WI38 (cell line): ENCODE measurements at regions not wholly inside any gene's neighbourhood (a gene's known extent, or its start where the extent isn't known, plus 50 kb on each side); places are given as distances from the start of the nearest gene placed in this dataset.

ENCODE experiments used
- H3K4me3 ChIP-seq: 2 replicates; pipeline ENCODE4 v1.5.1; 2011; ENCODE audit warnings: low read depth, mild to moderate bottlenecking, control low read depth, low read length
- CTCF ChIP-seq: IDR thresholded peaks from 2 replicates; pipeline ENCODE4 v1.5.1; 2012; ENCODE audit warnings: low read depth, mild to moderate bottlenecking, control low read depth, low read length

- H3K4me3 ChIP-seq = no peak overlapping the region
- no peak for TF ChIP-seq CTCF
These were observed 213.6 kb downstream of the DIO2 start for GRCh38 chr14:79997509-79998208.

GRCh38 chr14:79992407-79993198 lies 218.7 kb downstream of the DIO2 start:
- TF ChIP-seq CTCF = no peak

GRCh38 chr14:79991866-79992265 lies 219.4 kb downstream of the DIO2 start:
- no peak for TF ChIP-seq CTCF
- H3K4me3 ChIP-seq = no peak overlapping the region

More at GRCh38 chr14:79992407-79993198, 218.7 kb downstream of the DIO2 start:
- no peak overlapping the region for H3K4me3 ChIP-seq

GRCh38 chr14:79989990-79990389 lies 221.3 kb downstream of the DIO2 start:
- no peak overlapping the region for H3K4me3 ChIP-seq
- TF ChIP-seq CTCF = no peak

GRCh38 chr14:79986251-79986650 lies 225.1 kb downstream of the DIO2 start:
- no peak overlapping the region for H3K4me3 ChIP-seq
- no peak for TF ChIP-seq CTCF

GRCh38 chr14:79972230-79972629 lies 239.1 kb downstream of the DIO2 start:
- TF ChIP-seq CTCF = no peak
- H3K4me3 ChIP-seq = no peak overlapping the region

- H3K4me3 ChIP-seq = no peak overlapping the region
- TF ChIP-seq CTCF = no peak
These were observed 240.0 kb downstream of the DIO2 start for GRCh38 chr14:79971330-79971729.
